ENCODE measurements at regions not wholly inside any gene's neighbourhood (a gene's known extent, or its start where the extent isn't known, plus 50 kb on each side); places are given as distances from the start of the nearest gene placed in this dataset.
A peak's percentile ranks its signal among the peaks of the same experiment; 100 is the strongest.
"Not testable (repeated sequence)": the region's sequence is repeated elsewhere in the genome, so short reads cannot be mapped to it uniquely, and the experiment has no call there.

DNA sequence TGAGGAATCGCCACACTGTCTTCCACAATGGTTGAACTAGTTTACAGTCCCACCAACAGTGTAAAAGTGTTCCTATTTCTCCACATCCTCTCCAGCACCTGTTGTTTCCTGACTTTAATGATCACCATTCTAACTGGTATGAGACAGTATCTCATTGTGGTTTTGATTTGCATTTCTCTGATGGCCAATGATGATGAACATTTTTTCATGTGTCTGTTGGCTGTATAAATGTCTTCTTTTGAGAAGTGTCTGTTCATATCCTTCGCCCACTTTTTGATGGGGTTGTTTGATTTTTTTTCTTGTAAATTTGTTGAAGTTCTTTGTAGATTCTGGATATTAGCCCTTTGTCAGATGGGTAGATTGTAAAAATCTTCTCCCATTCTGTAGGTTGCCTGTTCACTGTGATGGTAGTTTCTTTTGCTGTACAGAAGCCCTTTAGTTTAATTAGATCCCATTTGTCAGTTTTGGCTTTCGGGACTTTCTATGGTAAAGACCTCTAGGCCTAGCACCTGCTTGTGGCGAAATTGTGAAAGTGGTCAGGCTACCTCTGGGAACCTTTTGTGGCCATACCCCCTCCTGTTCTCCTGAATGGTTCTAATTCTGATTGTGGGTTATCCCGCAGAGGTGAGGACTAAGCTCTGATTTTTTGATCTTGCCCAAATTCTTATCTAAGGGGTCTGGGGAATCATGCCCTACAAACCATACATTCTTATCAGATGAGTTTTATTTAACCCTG, 99.9 kb upstream of the RNU6-1 start:
- H3K27me3 Mint-ChIP-seq, ATAC-seq, H3K4me1 Mint-ChIP-seq, H3K9me3 Mint-ChIP-seq, DNase-seq, POLR2A ChIA-PET, H3K4me3 Mint-ChIP-seq, H3K27ac Mint-ChIP-seq, H3K36me3 Mint-ChIP-seq: not testable (repeated sequence)

DNA sequence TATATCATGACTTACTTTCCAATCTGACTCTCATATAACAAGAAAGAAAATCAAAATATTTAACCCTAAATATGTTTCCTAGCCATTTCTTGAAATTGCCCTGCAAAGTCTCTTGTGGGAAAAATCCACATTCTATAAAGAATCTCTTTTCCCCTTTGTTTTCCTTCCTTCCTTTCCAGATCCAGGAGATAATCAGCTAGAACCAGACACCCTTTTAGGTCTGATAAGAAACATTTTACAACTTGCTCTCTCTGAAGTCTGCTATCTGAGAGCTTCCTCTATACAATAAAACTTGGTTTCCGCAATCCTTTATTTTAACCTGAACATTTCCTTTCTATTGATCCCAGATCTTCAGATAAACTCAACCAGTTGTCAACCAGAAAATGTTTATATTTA, 100.5 kb upstream of the RNU6-1 start:
- DNase-seq (no peak), ATAC-seq (no peak)
- POLR2A ChIA-PET: no interaction called here
- H3K4me3 Mint-ChIP-seq: no peak overlapping the region
- H3K4me1 Mint-ChIP-seq: peaks cover 0 to 6% (median 3%) of the 10 kb centered on the region in 4 donors
- H3K27ac Mint-ChIP-seq: no peak overlapping the region
- H3K9me3 Mint-ChIP-seq: no peaks in the 10 kb centered on the region
- H3K36me3 Mint-ChIP-seq: no peaks in the 10 kb centered on the region
- peaks cover 0 to 4% (median 0%) of the 10 kb centered on the region in 5 donors for H3K27me3 Mint-ChIP-seq

DNA sequence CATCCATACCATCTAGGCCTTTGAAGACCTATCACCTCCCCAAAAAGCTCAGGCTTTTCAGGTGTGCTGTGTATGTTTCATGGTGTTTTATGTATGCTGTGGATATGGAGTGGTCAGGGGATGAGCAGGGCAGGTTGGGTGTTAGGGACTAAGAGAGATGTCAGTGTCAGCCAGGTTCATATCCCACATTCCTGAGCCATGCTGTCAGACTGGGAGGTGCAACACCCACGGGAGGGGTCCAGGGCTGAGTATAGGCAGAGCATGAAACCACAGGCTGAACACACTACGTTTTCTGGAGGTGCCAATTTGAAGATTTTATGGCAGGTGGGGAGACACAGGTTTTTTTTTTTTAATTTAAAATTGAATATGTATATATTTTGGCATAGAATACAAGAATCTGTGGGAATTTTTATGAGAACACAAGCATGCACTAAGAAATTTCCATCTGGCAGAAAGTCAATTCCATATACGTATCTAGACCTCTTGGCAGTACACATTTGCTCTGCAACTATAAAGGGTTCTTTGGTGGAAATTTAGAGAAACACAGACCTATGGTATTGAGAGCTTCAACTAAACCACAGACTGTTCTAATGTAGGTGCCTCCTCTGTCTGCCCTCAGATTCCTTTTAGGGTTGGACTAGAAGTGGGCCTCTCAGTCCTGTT, 101.9 kb upstream of the RNU6-1 start:
- no peak for DNase-seq
- POLR2A ChIA-PET: no interaction called here
- peaks cover 0 to 4% (median 0%) of the 10 kb centered on the region in 5 donors for H3K27me3 Mint-ChIP-seq
- ATAC-seq: no peak
- H3K9me3 Mint-ChIP-seq: no peaks in the 10 kb centered on the region
- H3K4me3 Mint-ChIP-seq: no peak overlapping the region
- H3K27ac Mint-ChIP-seq: no peak overlapping the region
- no peaks in the 10 kb centered on the region for H3K36me3 Mint-ChIP-seq
- peaks cover 8 to 21% (median 12%) of the 10 kb centered on the region in 4 donors for H3K4me1 Mint-ChIP-seq

DNA sequence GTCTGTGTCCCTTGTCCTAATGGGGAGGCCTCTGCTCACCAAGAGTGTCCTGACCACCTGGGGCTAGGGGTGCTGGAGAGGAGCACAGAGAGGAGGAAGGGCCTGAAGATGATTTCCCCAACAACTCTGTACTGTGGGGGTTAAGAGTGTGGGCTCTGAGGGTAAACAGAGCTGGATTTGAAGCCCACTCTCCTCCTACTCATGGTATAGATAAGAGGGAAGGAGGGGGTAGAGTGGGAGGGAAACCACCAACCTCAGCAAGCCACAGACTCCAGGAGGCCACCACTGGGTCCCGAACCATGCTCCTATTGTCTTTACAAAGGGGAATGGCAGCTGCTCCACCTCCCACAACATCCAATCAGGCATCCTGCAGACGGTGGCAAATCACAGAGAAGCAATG, 103.6 kb upstream of the RNU6-1 start:
- H3K9me3 Mint-ChIP-seq: peaks cover 0 to 4% (median 0%) of the 10 kb centered on the region in 9 donors
- no peak for ATAC-seq
- no peak for DNase-seq
- peaks cover 8 to 19% (median 12%) of the 10 kb centered on the region in 4 donors for H3K4me1 Mint-ChIP-seq
- POLR2A ChIA-PET: no interaction called here
- H3K4me3 Mint-ChIP-seq: no peak overlapping the region
- H3K27ac Mint-ChIP-seq: peak overlapping the region in 1 of 10 donors; percentile 16
- H3K27me3 Mint-ChIP-seq: peaks cover 0 to 4% (median 0%) of the 10 kb centered on the region in 5 donors
- no peaks in the 10 kb centered on the region for H3K36me3 Mint-ChIP-seq

DNA sequence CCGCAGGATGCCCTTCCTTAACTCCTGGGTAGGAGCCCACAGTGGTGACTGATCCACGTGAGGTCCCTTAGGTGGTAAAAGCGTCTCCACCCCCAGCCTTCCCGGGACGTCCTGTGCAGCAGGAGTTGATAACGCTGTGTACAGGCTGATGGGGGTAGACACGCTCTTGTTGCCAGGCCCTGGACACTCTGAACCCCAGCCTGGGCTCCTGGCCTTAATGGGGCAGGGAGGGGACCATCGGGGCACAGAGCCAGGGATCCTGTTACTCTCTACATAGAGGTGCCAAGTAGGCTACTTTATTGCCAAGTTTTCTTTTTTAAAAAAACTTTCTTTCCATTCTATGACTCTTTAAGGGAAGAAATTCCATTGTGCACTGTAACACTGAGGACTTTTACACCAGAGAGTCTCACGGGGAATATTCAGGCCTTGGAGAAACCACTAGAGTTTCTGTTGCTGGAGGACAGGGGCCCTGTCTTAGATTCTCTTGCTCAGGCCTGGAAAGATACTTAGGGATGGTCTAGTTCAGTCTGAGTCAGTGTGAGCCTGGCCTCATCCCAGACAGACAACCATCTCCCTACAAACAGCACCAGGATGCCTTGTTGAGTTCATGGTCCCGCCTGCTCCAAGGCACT, 104.3 kb upstream of the RNU6-1 start:
- H3K27me3 Mint-ChIP-seq: peaks cover 0 to 4% (median 0%) of the 10 kb centered on the region in 5 donors
- H3K4me3 Mint-ChIP-seq: no peak overlapping the region
- no peak overlapping the region for H3K27ac Mint-ChIP-seq
- no peak for DNase-seq
- peaks cover 8 to 19% (median 12%) of the 10 kb centered on the region in 4 donors for H3K4me1 Mint-ChIP-seq
- POLR2A ChIA-PET: no interaction called here
- no peak for ATAC-seq
- no peaks in the 10 kb centered on the region for H3K36me3 Mint-ChIP-seq
- H3K9me3 Mint-ChIP-seq: peaks cover 0 to 4% (median 0%) of the 10 kb centered on the region in 9 donors

DNA sequence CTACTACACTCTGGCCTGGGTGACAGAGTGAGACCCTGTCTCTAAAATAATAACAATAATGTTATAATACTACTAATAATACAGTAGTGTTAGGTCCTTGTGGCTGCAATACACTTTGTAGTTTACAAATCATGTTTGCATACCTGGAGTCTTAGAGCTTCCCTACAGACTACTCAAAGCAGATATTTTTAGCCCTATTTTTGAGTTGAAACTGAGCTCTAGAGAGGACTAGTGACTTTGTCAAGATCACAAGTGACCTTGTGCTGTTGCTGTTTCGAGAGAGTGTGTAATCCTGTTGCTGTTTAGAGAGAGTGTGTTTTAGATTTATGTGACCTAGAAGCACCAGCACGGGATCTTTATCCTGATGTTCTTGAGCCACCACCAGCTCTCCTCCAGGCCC, 105.3 kb upstream of the RNU6-1 start:
- Mint-ChIP-seq H3K4me1 (peaks cover 8 to 19% (median 12%) of the 10 kb centered on the region in 4 donors), H3K27me3 (peaks cover 0 to 4% (median 0%) of the 10 kb centered on the region in 5 donors), H3K4me3 (no peak overlapping the region), H3K9me3 (peaks cover 0 to 4% (median 0%) of the 10 kb centered on the region in 9 donors), H3K27ac (peak overlapping the region in 1 of 10 donors; percentile 76), H3K36me3 (no peaks in the 10 kb centered on the region)
- DNase-seq: no peak
- no peak for ATAC-seq
- POLR2A ChIA-PET: no interaction called here

DNA sequence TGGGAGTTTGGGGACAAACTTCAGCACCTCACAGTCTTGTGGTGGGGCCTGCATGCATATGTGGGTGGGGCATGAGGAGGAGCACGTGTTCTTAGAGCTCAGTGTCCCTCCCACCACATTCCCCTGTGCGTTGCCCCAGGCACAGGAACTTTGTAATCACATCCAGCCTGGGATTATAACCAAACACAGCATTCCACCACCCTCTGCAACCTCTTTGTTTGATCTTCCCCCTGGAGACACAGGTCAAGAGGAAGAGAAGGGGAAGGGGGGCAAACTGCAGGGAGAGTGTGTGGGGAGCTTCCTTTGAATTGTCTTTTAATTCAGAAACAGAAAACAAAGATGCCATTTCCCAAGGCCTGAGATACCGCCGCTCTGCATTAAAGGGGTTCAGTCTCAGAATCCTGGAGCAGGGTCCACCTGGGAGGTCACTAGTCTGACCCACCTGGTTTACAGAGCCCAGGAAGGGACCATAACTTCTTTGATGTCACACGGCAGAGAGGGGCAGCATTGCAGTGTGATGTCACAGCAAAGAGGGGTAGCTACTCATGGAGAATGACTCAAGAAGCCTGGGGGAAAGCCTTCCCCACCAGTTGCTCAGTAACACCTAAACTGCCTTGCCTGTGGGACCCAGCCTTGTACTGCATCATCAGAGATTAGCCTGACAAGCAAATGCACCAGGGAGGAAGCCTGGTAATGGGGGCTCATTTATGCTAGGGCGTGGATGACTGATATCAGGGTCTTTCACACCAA, 106.3 kb upstream of the RNU6-1 start:
- DNase-seq (no peak), ATAC-seq (no peak)
- peaks cover 8 to 19% (median 12%) of the 10 kb centered on the region in 4 donors for H3K4me1 Mint-ChIP-seq
- peaks cover 0 to 4% (median 0%) of the 10 kb centered on the region in 5 donors for H3K27me3 Mint-ChIP-seq
- H3K9me3 Mint-ChIP-seq: peaks cover 0 to 4% (median 0%) of the 10 kb centered on the region in 9 donors
- H3K4me3 Mint-ChIP-seq: peak overlapping the region in 8 of 10 donors; percentile 7 to 58 (median 43)
- H3K36me3 Mint-ChIP-seq: no peaks in the 10 kb centered on the region
- POLR2A ChIA-PET: no interaction called here
- peak overlapping the region in 8 of 10 donors; percentile 19 to 83 (median 74) for H3K27ac Mint-ChIP-seq

DNA sequence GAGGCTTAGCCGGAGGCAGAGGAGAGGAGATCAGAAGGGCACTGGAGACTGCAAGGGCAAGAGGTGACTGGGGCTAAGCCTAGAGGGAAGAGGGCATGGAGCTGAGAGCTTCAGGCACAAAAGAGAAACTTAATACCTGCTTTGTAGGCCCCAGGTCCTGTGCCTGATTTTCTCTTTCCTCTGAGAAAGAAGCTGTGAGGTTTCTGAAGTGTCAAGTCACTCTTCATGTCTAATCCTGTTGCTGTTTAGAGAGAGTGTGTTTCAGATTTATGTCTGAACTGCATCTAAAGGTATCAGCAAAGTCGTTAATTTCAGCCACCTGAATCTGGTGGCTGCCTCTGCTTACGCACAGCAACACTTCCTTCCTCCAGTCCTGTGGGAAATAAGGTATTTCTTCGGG, 106.9 kb upstream of the RNU6-1 start:
- ATAC-seq (peak in 1 of 2 donors; percentile 16), DNase-seq (peak in 2 of 10 donors; percentile 1 to 3)
- peaks cover 8 to 19% (median 12%) of the 10 kb centered on the region in 4 donors for H3K4me1 Mint-ChIP-seq
- H3K36me3 Mint-ChIP-seq: no peaks in the 10 kb centered on the region
- peaks cover 0 to 4% (median 0%) of the 10 kb centered on the region in 9 donors for H3K9me3 Mint-ChIP-seq
- peaks cover 0 to under 1% (median 0%) of the 10 kb centered on the region in 5 donors for H3K27me3 Mint-ChIP-seq
- H3K4me3 Mint-ChIP-seq: peak overlapping the region in 9 of 10 donors; percentile 5 to 58 (median 40)
- POLR2A ChIA-PET: no interaction called here
- H3K27ac Mint-ChIP-seq: peak overlapping the region in 8 of 10 donors; percentile 19 to 83 (median 74)

DNA sequence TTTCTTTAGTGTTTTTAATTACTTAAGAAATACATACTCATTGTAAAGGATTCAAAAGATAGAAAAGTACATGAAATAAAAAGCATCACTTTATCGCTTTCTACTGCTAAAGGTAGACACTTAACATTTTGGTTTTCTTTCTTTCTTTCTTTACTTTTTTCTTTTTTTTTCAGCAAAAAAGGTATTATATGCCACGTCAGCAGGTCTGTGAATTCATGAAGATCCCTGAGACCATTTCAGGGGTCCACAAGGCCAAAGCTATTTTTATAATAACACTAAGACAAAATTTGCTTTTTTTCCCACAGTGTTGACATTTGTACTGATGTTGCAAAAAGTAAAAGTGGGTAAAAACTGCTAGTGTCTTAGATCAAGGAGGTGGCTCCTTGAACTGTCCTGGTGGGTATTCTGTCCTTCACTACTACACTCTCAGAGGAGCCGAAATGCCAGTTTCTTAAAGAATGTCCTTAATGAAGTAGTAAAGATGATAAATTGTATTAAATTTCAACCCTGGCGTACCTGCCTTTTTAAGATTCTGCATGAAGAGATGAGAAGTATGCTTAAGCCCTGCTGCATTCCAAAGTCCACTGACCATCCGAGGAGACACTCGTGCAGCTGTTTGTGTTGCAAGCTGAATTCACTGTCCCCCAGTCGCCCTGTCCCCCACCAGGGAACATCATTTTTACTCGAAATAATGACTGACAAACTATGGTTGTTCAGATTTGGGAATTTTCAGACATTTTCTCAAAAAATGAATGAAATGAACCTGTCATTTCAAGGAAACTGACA, 106.7 kb upstream of the PIAS1 start:
- ATAC-seq (no peak), DNase-seq (no peak)
- H3K27ac Mint-ChIP-seq: no peak overlapping the region
- no peaks in the 10 kb centered on the region for H3K36me3 Mint-ChIP-seq
- POLR2A ChIA-PET: no interaction called here
- peak overlapping the region in 1 of 10 donors; percentile 10 for H3K4me3 Mint-ChIP-seq
- H3K4me1 Mint-ChIP-seq: peaks cover 8 to 19% (median 12%) of the 10 kb centered on the region in 4 donors
- peaks cover 0 to 4% (median 0%) of the 10 kb centered on the region in 9 donors for H3K9me3 Mint-ChIP-seq
- no peaks in the 10 kb centered on the region for H3K27me3 Mint-ChIP-seq

DNA sequence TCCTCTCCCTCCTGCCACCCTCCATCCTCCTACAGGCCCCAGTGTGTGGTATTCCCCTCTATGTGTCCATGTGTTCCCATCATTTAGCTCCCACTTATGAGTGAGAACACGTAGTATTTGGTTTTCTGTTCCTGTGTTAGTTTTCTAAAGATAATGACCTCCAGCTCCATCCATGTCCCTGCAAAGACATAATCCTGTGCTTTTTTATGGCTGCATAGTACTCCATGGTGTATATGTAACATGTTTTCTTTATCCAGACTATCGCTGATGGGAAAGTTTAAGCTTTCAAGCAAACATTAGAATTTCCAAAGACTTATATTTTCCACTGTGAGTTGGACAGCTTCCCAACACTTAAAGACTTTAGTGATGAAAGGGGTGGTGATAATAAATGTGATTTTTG, 105.9 kb upstream of the PIAS1 start:
- DNase-seq (no peak), ATAC-seq (no peak)
- POLR2A ChIA-PET: interaction anchor here (0.6 kb wide), 1 partner anchor 659 kb away, joined by 4 read pairs; no protein-coding TSS in a partner anchor
- Mint-ChIP-seq H3K9me3 (peaks cover 0 to 4% (median 0%) of the 10 kb centered on the region in 9 donors), H3K4me1 (peaks cover 8 to 19% (median 12%) of the 10 kb centered on the region in 4 donors), H3K4me3 (no peak overlapping the region), H3K27ac (peak overlapping the region in 1 of 10 donors; percentile 33), H3K36me3 (no peaks in the 10 kb centered on the region), H3K27me3 (no peaks in the 10 kb centered on the region)

DNA sequence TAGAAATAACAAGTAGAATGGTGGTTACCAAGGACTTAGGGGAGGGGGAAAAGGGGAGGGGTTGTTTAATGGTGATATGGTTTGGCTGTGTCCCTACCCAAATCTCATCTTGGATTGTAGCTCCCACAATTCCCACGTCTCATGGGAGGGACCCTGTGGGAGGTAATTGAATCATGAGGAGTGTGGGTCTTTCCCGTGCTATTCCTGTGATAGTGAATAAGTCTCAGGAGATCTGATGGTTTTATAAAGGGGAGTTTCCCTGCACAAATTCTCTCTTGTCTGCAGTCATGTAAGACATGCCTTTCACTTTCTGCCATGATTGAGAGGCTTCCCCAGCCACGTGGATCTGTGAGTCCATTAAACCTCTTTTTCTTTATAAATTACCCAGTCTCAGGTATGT, 102.9 kb upstream of the PIAS1 start:
- H3K9me3 Mint-ChIP-seq, POLR2A ChIA-PET, H3K27me3 Mint-ChIP-seq, DNase-seq, H3K36me3 Mint-ChIP-seq, H3K4me1 Mint-ChIP-seq, ATAC-seq, H3K4me3 Mint-ChIP-seq, H3K27ac Mint-ChIP-seq: not testable (repeated sequence)

DNA sequence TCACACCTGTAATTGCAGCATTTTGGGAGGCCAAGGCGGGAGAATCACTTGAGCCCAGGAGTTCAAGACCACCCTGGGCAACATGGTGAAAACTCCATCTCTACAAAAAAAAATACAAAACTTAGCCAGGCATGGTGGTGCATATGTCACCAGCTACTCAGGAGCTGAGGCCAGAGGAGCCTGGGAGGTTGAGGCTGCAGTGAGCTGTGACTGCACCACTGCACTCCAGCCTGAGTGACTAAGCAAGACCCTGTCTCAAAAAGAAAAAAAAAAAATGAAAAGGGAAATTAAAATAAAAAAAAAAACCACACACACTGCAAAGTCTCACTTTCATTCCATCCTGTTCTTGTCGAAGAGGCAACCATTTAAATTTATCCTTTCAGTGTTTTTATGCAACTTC, 100.8 kb upstream of the PIAS1 start:
- no peaks in the 10 kb centered on the region for H3K4me1 Mint-ChIP-seq
- POLR2A ChIA-PET: no interaction called here

More for the DNA sequence above, 100.8 kb upstream of the PIAS1 start:
- Mint-ChIP-seq H3K27ac (no peak overlapping the region), H3K36me3 (no peaks in the 10 kb centered on the region), H3K4me3 (no peak overlapping the region), H3K9me3 (peaks cover 0 to 2% (median 0%) of the 10 kb centered on the region in 9 donors), H3K27me3 (no peaks in the 10 kb centered on the region)
- no peak for ATAC-seq
- DNase-seq: no peak

Data from naive thymus-derived CD8-positive, alpha-beta T cell (primary cell).